ENCODE measurements at regions not wholly inside any gene's neighbourhood (a gene's known extent, or its start where the extent isn't known, plus 50 kb on each side); places are given as distances from the start of the nearest gene placed in this dataset.

DNA sequence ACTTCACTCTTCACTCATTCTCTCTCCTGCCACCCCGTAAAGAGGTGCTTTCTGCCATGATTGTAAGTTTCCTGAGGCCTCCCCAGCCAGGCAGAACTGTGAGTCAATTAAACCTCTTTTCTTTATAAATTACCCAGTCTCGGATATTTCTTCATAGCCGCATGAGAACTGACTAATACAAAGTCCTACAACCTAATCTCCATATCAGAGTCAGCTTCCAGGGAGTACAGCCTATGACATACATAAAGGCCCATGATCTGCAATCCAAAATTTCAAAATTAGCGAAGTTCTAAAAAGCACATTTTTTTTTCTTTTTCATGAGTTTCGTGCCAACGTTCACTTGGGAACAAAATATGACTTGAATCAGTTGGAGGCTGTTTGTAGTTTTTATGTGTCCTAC lies 256.9 kb upstream of the DUSP10 start:
- no peak for TF ChIP-seq CTCF (conservative IDR thresholded peaks at IDR 0.05; ENCODE audit: low read length)
- no peak for TF ChIP-seq EZH2phosphoT487 (IDR thresholded peaks at IDR 0.05; ENCODE audit: borderline replicate concordance)
